Stomach (tissue), 8 donors: ENCODE measurements at regions not wholly inside any gene's neighbourhood (a gene's known extent, or its start where the extent isn't known, plus 50 kb on each side); places are given as distances from the start of the nearest gene placed in this dataset.

Experiments used
- DNase-seq, 2 donors: peaks; one replicate each; pipeline versions ENCODE4 v3.0.0 to v3.0.0-alpha.2; 2013 to 2019
- H3K27ac ChIP-seq, 5 donors: fragments of 200-600 bp in 4 of 5; sonication (generic) in 4 of 5; one replicate each; pipeline ENCODE4 v1.5.1; 2013 to 2019; ENCODE audit warnings: mild to moderate bottlenecking in 1 of 5, moderate library complexity in 1 of 5
- H3K27me3 ChIP-seq, 3 donors: fragments of 200-600 bp; sonication (generic); one replicate each; pipeline ENCODE4 v1.5.1; 2017 to 2019; ENCODE audit warnings: mixed run types in 1 of 3
- H3K36me3 ChIP-seq, 4 donors: fragments of 200-600 bp; sonication (generic); 1 replicate in 3 of 4; 2 replicates in 1 of 4; pipeline ENCODE4 v1.5.1; 2016 to 2019
- H3K4me1 ChIP-seq, 4 donors: fragments of 200-600 bp; sonication (generic); one replicate each; pipeline ENCODE4 v1.5.1; 2016 to 2019
- H3K4me3 ChIP-seq, 4 donors: fragments of 200-600 bp; sonication (generic) in 3 of 4; one replicate each; pipeline ENCODE4 v1.5.1; 2016 to 2019; ENCODE audit warnings: mild to moderate bottlenecking in 1 of 4
- H3K9me3 ChIP-seq, 4 donors: fragments of 200-600 bp; sonication (generic); one replicate each; pipeline ENCODE4 v1.5.1; 2016 to 2019
- EP300 ChIP-seq: sonication (generic); formaldehyde crosslinking; IDR thresholded peaks from one replicate; pipeline ENCODE4 v1.6.1; 2017; ENCODE audit warnings: antibody characterized with exemption
- POLR2A ChIP-seq, 4 donors: fragments of 450-650 bp; IDR thresholded peaks; one replicate each; pipeline ENCODE4 v1.6.1; 2016; ENCODE audit warnings: antibody characterized with exemption in 4 of 4, control low read depth in 2 of 4, mild to moderate bottlenecking in 1 of 4, moderate library complexity in 1 of 4
- POLR2AphosphoS5 ChIP-seq, 3 donors: sonication (generic); formaldehyde crosslinking; IDR thresholded peaks; one replicate each; pipeline ENCODE4 v1.6.1; 2016; ENCODE audit warnings: antibody characterized with exemption in 3 of 3
- WGBS, 5 donors: extraction: QIAGEN DNeasy Blood & Tissue Kit in 3 of 5; methylation state at CpG; one replicate each; pipeline versions ENCODE4 v1.1.5 to v1.1.7; 2013 to 2018; 5-methylcytosine and 5-hydroxymethylcytosine counted together
- intact Hi-C: fragments of 100-400 bp; cut with DNase I; formaldehyde crosslinking; loops from one replicate; pipeline ENCODE4 v1.15.1; 2023; ENCODE audit warnings: low total_unique reads
- TF ChIP-seq, protein P1 (sequence below), 7 experiments: fragments of 450-650 bp in 4 of 7; fragments of 200-600 bp in 3 of 7; sonication (generic) in 3 of 7; IDR thresholded peaks; one replicate each; pipeline ENCODE4 v1.5.1; 2016 to 2019; ENCODE audit warnings: antibody characterized with exemption in 7 of 7, control low read depth in 2 of 7, mild to moderate bottlenecking in 1 of 7
- donor health status: healthy with polysubstance abuse.
- donor health status: Bipolar disorder and iron deficiency.
- donor health status: healthy.

DNA sequence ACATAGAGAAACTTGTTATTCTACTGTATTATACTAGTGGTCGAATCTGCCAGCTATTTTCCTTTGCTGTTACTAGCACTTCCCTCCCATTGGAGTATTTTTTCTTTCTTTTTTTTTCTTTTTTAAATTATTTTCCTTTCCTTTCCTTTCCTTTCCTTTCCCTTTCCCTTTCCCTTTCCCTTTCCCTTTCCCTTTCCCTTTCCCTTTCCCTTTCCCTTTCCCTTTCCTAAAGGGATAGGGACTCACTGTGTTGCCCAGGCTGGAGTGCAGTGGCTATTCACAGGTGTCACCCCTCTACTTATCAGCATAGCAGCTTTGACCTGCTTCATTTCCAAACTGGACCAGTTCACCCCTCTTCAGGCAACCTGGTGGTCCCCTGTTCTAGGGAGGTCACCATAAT lies 212.6 kb upstream of the SP4 start:
- H3K27ac ChIP-seq, result no peak overlapping the region
- H3K27me3 ChIP-seq, result no peaks in the 10 kb centered on the region
- no peaks in the 10 kb centered on the region for H3K9me3 ChIP-seq
- no peak for DNase-seq
- WGBS, 5 donors, result 85 to 95% (median 90%) methylated on average over 1 of the region's 1 CpG
- TF ChIP-seq EP300 (no peak), POLR2AphosphoS5 (IDR thresholded peaks at IDR 0.05) (no peak), POLR2A (IDR thresholded peaks at IDR 0.05) (no peak)
- TF ChIP-seq, protein P1, sequence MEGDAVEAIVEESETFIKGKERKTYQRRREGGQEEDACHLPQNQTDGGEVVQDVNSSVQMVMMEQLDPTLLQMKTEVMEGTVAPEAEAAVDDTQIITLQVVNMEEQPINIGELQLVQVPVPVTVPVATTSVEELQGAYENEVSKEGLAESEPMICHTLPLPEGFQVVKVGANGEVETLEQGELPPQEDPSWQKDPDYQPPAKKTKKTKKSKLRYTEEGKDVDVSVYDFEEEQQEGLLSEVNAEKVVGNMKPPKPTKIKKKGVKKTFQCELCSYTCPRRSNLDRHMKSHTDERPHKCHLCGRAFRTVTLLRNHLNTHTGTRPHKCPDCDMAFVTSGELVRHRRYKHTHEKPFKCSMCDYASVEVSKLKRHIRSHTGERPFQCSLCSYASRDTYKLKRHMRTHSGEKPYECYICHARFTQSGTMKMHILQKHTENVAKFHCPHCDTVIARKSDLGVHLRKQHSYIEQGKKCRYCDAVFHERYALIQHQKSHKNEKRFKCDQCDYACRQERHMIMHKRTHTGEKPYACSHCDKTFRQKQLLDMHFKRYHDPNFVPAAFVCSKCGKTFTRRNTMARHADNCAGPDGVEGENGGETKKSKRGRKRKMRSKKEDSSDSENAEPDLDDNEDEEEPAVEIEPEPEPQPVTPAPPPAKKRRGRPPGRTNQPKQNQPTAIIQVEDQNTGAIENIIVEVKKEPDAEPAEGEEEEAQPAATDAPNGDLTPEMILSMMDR (IDR thresholded peaks at IDR 0.05), result no peak
- no peak overlapping the region for H3K4me3 ChIP-seq
- H3K36me3 ChIP-seq, result no peaks in the 10 kb centered on the region
- intact Hi-C loops, result no loop called here
- no peaks in the 10 kb centered on the region for H3K4me1 ChIP-seq

DNA sequence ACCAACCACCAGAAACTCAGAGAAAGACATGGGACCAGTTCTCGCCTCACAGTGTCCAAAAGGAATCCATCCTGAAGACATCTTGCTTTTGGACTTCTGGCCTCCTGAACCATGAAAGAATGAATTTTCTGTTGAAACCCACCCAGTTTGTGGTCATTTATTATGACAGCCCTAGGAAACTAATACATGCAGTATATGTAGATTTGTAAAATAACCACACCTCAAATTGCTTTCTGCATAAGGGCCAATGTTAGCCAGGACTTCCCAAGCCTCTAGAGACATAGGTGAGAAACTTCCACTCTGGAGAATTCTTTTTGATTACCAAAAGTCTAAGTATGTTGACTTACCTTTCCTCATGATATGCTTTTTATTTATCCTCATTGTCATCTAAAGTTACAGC lies 210.5 kb upstream of the SP4 start:
- no peak overlapping the region for H3K4me3 ChIP-seq
- no peaks in the 10 kb centered on the region for H3K27me3 ChIP-seq
- TF ChIP-seq, protein P1 (IDR thresholded peaks at IDR 0.05), result no peak
- TF ChIP-seq POLR2A (IDR thresholded peaks at IDR 0.05) (no peak), POLR2AphosphoS5 (IDR thresholded peaks at IDR 0.05) (no peak), EP300 (no peak)
- H3K4me1 ChIP-seq, result no peaks in the 10 kb centered on the region
- no peaks in the 10 kb centered on the region for H3K9me3 ChIP-seq
- H3K27ac ChIP-seq, result no peak overlapping the region
- DNase-seq, result no peak
- WGBS, 5 donors, result 40 to 96% (median 85%) methylated on average over 1 of the region's 1 CpG
- H3K36me3 ChIP-seq, result no peaks in the 10 kb centered on the region
- intact Hi-C loops, result no loop called here

DNA sequence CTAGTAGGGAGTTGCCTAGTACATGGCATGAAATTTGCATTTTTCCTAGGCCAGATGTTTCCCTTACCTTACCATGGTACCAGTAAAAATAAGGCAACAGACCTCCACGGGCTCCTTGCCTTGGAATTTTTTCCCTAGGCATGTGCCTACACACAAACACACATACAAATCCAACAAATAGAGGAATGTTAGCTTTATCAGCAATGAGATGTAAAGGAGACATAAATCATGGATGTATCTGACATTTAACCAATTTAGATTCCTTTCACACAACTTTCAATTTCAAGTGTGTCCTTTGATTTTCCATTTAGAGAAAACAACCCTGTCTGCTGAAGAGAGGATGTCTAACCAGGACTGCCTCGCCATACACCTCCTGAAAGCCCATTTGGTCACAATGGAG lies 209.7 kb upstream of the SP4 start:
- H3K4me1 ChIP-seq, result no peaks in the 10 kb centered on the region
- H3K4me3 ChIP-seq, result no peak overlapping the region
- intact Hi-C loops, result no loop called here
- no peaks in the 10 kb centered on the region for H3K36me3 ChIP-seq
- no peaks in the 10 kb centered on the region for H3K9me3 ChIP-seq
- no peak overlapping the region for H3K27ac ChIP-seq
- 68 to 79% (median 71%) methylated on average over 2 of the region's 2 CpGs for WGBS, 5 donors
- H3K27me3 ChIP-seq, result no peaks in the 10 kb centered on the region
- no peak for DNase-seq
- no peak for TF ChIP-seq POLR2AphosphoS5 (IDR thresholded peaks at IDR 0.05)
- TF ChIP-seq, protein P1 (IDR thresholded peaks at IDR 0.05), result no peak
- TF ChIP-seq EP300, result no peak
- no peak for TF ChIP-seq POLR2A (IDR thresholded peaks at IDR 0.05)

DNA sequence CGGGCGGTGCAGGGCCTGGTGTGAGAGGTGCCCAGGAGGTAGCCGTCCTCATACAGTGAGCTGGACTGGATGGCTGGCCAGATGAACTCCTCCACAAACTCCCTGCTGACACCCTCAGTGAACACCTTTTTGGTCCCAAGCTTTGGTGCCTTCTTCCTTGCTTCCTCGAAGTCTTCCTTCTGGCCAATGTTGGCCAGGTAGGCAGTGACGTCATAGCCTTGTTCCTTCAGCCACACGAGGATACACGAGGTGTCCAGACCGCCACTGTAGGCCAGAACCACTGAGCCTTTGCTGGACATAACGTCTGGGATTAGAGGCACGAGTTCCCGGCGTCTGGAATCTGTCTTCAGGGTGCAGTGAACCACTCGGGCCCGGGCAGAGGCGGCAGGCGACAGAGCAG lies 206.8 kb upstream of the SP4 start:
- intact Hi-C loops, result no loop called here
- no peak for DNase-seq
- Histone ChIP-seq H3K36me3 (no peaks in the 10 kb centered on the region), H3K27me3 (no peaks in the 10 kb centered on the region), H3K27ac (no peak overlapping the region), H3K4me3 (no peak overlapping the region), H3K4me1 (no peaks in the 10 kb centered on the region), H3K9me3 (no peaks in the 10 kb centered on the region)
- no peak for TF ChIP-seq EP300
- TF ChIP-seq POLR2AphosphoS5 (IDR thresholded peaks at IDR 0.05), result no peak
- TF ChIP-seq, protein P1 (IDR thresholded peaks at IDR 0.05), result no peak
- no peak for TF ChIP-seq POLR2A (IDR thresholded peaks at IDR 0.05)
- 85 to 95% (median 89%) methylated on average over 16 of the region's 16 CpGs for WGBS, 5 donors
